Brain microvascular endothelial cell (primary cell): ENCODE measurements at regions not wholly inside any gene's neighbourhood (a gene's known extent, or its start where the extent isn't known, plus 50 kb on each side); places are given as distances from the start of the nearest gene placed in this dataset.

Source experiments
- DNase-seq: peaks from one replicate; pipeline ENCODE4 v3.0.0-alpha.2; 2020
- H3K27ac ChIP-seq: fragments of 250-450 bp; sonication (Bioruptor Pico); 2 replicates; pipeline ENCODE4 v1.5.1; 2020; ENCODE audit warnings: mild to moderate bottlenecking, moderate library complexity
- H3K27me3 ChIP-seq: fragments of 250-450 bp; sonication (Bioruptor Pico); replicated peaks from 2 replicates; pipeline ENCODE4 v1.5.1; 2020; ENCODE audit warnings: mild to moderate bottlenecking
- H3K36me3 ChIP-seq: fragments of 250-450 bp; sonication (Bioruptor Pico); replicated peaks from 2 replicates; pipeline ENCODE4 v1.5.1; 2020; ENCODE audit warnings: mild to moderate bottlenecking
- H3K4me3 ChIP-seq: 2 replicates; pipeline ENCODE4 v1.5.1; 2011; ENCODE audit warnings: low read depth, mild to moderate bottlenecking, control low read depth, low read length, moderate library complexity
- in situ Hi-C: cut with HindIII; loops from 2 replicates; pipeline ENCODE4 v1.10.0; 2017; ENCODE audit warnings: low sequenced_read_pairs, low pct_ligation_motif_present
- TF ChIP-seq, protein P1 (sequence below): IDR thresholded peaks from 2 replicates; pipeline ENCODE4 v1.5.1; 2011; ENCODE audit warnings: low read depth, mild to moderate bottlenecking, moderate library complexity, low read length, control low read depth, inconsistent platforms; ENCODE audit errors: missing control alignments

DNA sequence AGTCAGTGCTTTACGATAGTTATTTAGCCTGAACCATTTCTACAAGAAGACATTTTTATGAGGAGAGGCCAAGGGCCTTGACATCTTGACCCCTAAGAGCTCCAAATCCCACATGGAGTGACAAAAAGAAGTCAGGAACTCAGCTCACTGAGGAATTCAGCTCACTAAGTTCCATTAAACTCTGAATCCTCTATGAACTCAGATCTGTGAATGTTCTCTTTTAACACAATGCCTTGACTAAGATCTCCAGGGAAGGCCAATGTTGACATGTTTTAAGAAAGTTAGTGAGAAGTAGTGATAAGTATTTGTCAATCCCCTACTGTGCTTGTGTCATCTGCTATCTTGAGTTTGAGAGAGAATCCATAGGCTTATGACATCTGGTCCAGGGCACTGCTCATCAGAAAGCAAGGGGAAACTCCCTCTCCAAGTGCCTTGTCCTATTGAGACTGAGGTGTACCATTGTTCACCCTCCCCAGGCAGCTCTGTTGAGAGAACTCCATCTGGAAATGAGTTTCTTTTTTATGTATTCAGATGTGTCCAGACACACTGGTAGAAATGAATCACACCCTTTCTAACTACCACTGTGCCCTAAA lies 68.7 kb upstream of the PCDH19 start:
- in situ Hi-C loops = no loop called here

GRCh38 chrX:100477958-100478357 lies 67.9 kb upstream of the PCDH19 start:
- Histone ChIP-seq H3K27me3 (no peaks in the 10 kb centered on the region), H3K27ac (no peak overlapping the region), H3K4me3 (no peak overlapping the region), H3K36me3 (no peaks in the 10 kb centered on the region)
- in situ Hi-C loops = no loop called here
- TF ChIP-seq, protein P1, sequence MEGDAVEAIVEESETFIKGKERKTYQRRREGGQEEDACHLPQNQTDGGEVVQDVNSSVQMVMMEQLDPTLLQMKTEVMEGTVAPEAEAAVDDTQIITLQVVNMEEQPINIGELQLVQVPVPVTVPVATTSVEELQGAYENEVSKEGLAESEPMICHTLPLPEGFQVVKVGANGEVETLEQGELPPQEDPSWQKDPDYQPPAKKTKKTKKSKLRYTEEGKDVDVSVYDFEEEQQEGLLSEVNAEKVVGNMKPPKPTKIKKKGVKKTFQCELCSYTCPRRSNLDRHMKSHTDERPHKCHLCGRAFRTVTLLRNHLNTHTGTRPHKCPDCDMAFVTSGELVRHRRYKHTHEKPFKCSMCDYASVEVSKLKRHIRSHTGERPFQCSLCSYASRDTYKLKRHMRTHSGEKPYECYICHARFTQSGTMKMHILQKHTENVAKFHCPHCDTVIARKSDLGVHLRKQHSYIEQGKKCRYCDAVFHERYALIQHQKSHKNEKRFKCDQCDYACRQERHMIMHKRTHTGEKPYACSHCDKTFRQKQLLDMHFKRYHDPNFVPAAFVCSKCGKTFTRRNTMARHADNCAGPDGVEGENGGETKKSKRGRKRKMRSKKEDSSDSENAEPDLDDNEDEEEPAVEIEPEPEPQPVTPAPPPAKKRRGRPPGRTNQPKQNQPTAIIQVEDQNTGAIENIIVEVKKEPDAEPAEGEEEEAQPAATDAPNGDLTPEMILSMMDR = no peak
- DNase-seq = no peak

More for the DNA sequence above, 68.7 kb upstream of the PCDH19 start:
- TF ChIP-seq, protein P1 = no peak
- Histone ChIP-seq H3K4me3 (no peak overlapping the region), H3K27ac (no peak overlapping the region), H3K36me3 (no peaks in the 10 kb centered on the region), H3K27me3 (no peaks in the 10 kb centered on the region)
- DNase-seq = no peak

DNA sequence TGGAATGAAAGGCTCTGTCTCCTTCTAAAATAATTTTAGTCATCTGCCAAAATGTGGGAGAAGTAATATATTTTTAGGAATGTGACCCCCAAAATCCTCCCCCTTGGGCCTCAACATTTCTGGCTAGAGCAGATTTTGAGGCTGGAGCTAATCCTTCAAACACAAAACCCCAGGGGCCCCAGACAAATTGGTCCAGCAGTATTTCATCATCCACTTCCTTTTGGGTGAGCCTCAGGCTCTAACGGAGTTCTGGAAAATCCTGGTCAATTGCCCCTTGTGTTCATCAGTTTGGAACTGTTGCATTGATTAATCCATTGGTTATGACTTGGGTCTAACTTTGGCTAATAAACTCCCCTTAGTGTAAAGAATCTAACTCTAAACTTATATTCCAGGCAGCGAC lies 67.4 kb upstream of the PCDH19 start:
- DNase-seq = no peak
- TF ChIP-seq, protein P1 = no peak
- H3K36me3 ChIP-seq = no peaks in the 10 kb centered on the region
- H3K27ac ChIP-seq = no peak overlapping the region
- no peaks in the 10 kb centered on the region for H3K27me3 ChIP-seq
- in situ Hi-C loops = no loop called here
- no peak overlapping the region for H3K4me3 ChIP-seq
